Nephron (organoid): ENCODE measurements at regions not wholly inside any gene's neighbourhood (a gene's known extent, or its start where the extent isn't known, plus 50 kb on each side); places are given as distances from the start of the nearest gene placed in this dataset.

Experiments
- H3K27ac Mint-ChIP-seq, 3 experiments: 2 replicates each; pipeline ENCODE4 v1.8.0; 2020; ENCODE audit warnings: mixed read lengths in 3 of 3, mild to moderate bottlenecking in 2 of 3, moderate library complexity in 1 of 3
- H3K27me3 Mint-ChIP-seq: 2 replicates; pipeline ENCODE4 v1.8.0; 2021; ENCODE audit warnings: low read depth, mild to moderate bottlenecking, moderate library complexity, mixed read lengths
- H3K36me3 Mint-ChIP-seq: 2 replicates; pipeline ENCODE4 v1.8.0; 2020; ENCODE audit warnings: low read depth, mixed read lengths
- H3K4me1 Mint-ChIP-seq: 2 replicates; pipeline ENCODE4 v1.8.0; 2020; ENCODE audit warnings: mixed read lengths
- H3K4me3 Mint-ChIP-seq, 3 experiments: 2 replicates each; pipeline ENCODE4 v1.8.0; 2020; ENCODE audit warnings: mild to moderate bottlenecking in 3 of 3, mixed read lengths in 3 of 3, moderate library complexity in 2 of 3
- H3K9me3 Mint-ChIP-seq: 2 replicates; pipeline ENCODE4 v1.8.0; 2020; ENCODE audit warnings: mixed read lengths
- CTCF ChIP-seq, 3 experiments: fragments of 200-600 bp; sonication (generic); IDR thresholded peaks; one replicate each; pipeline ENCODE4 v1.5.0; 2021; ENCODE audit warnings: antibody characterized with exemption in 3 of 3; ENCODE audit not compliant: unreplicated experiment in 3 of 3

DNA sequence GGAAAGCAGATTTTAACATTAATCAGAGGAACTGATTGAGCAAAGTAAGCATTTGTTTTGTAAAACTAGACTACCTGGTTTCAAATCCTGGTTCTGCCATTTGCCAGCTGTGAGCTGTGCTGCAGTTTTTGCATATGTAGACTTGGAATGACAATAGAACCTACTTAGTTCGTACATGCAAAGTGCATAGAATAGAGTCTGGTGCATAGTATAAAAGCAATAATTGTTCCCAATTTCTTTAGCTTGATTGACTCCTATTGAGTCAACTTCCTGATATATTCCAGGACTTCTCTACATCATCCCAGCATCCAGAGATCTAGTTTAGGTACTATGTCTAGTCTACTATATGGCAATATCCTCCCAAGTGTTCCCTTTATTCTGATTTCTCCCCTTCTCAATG, 144.4 kb upstream of the FGGY start:
- Mint-ChIP-seq H3K4me3 (no peak overlapping the region), H3K27me3 (peaks cover 8% of the 10 kb centered on the region), H3K9me3 (peaks cover 9% of the 10 kb centered on the region), H3K36me3 (no peaks in the 10 kb centered on the region), H3K4me1 (peaks cover 39% of the 10 kb centered on the region), H3K27ac (peak overlapping the region in 1 of 3 experiments; percentile 19)
- TF ChIP-seq CTCF (IDR thresholded peaks at IDR 0.05; ENCODE audit: unreplicated experiment in 3 of 3) = no peak

- Mint-ChIP-seq H3K9me3 (peaks cover 16% of the 10 kb centered on the region), H3K36me3 (peaks cover 4% of the 10 kb centered on the region), H3K27ac (no peak overlapping the region), H3K4me3 (no peak overlapping the region), H3K27me3 (peaks cover 8% of the 10 kb centered on the region), H3K4me1 (peaks cover 34% of the 10 kb centered on the region)
- no peak for TF ChIP-seq CTCF (IDR thresholded peaks at IDR 0.05; ENCODE audit: unreplicated experiment in 3 of 3)
Measured at GRCh38 chr1:59154401-59154800, 142.5 kb upstream of the FGGY start.

GRCh38 chr1:59155351-59155750, 141.5 kb upstream of the FGGY start:
- H3K36me3 Mint-ChIP-seq = peaks cover 4% of the 10 kb centered on the region
- no peak for TF ChIP-seq CTCF (IDR thresholded peaks at IDR 0.05; ENCODE audit: unreplicated experiment in 3 of 3)
- H3K4me3 Mint-ChIP-seq = no peak overlapping the region
- H3K27me3 Mint-ChIP-seq = peaks cover 8% of the 10 kb centered on the region
- peaks cover 20% of the 10 kb centered on the region for H3K9me3 Mint-ChIP-seq
- H3K27ac Mint-ChIP-seq = no peak overlapping the region
- H3K4me1 Mint-ChIP-seq = peaks cover 33% of the 10 kb centered on the region

- peaks cover 26% of the 10 kb centered on the region for H3K4me1 Mint-ChIP-seq
- H3K27me3 Mint-ChIP-seq = peaks cover 8% of the 10 kb centered on the region
- H3K9me3 Mint-ChIP-seq = peaks cover 20% of the 10 kb centered on the region
Measured at GRCh38 chr1:59156051-59156450, 140.8 kb upstream of the FGGY start.

GRCh38 chr1:59156526-59157199, 140.2 kb upstream of the FGGY start:
- Mint-ChIP-seq H3K27me3 (peaks cover 3% of the 10 kb centered on the region), H3K27ac (peak overlapping the region; percentile 61 to 79 (median 70)), H3K9me3 (peaks cover 20% of the 10 kb centered on the region), H3K36me3 (peaks cover 4% of the 10 kb centered on the region), H3K4me1 (peaks cover 20% of the 10 kb centered on the region), H3K4me3 (peak overlapping the region; percentile 19 to 25 (median 24))
- no peak for TF ChIP-seq CTCF (IDR thresholded peaks at IDR 0.05; ENCODE audit: unreplicated experiment in 3 of 3)

More at GRCh38 chr1:59156051-59156450, 140.8 kb upstream of the FGGY start:
- peak overlapping the region; percentile 31 to 75 (median 61) for H3K27ac Mint-ChIP-seq
- no peak overlapping the region for H3K4me3 Mint-ChIP-seq
- H3K36me3 Mint-ChIP-seq = peaks cover 4% of the 10 kb centered on the region
- no peak for TF ChIP-seq CTCF (IDR thresholded peaks at IDR 0.05; ENCODE audit: unreplicated experiment in 3 of 3)

DNA sequence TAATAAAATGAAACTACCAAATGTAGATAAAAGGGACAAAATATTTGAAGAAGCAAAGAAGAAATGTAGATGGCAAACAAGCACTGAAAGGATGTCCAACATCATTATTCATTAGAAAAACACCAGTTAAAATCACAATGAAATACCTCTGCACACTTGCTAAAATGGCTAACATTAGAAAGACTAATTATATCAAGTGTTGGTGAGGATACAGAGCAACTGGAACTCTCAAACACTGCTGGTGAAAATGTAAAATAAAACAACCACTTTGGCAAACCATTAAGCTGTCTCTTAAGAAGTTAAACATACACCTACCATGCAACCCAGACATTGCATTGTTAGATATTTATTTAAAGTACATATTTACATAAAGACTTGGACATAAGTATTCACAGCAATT, 138.6 kb upstream of the FGGY start:
- H3K27ac Mint-ChIP-seq = no peak overlapping the region
- TF ChIP-seq CTCF (IDR thresholded peaks at IDR 0.05; ENCODE audit: unreplicated experiment in 3 of 3) = no peak
- H3K4me3 Mint-ChIP-seq = no peak overlapping the region
- H3K4me1 Mint-ChIP-seq = peaks cover 16% of the 10 kb centered on the region
- peaks cover 4% of the 10 kb centered on the region for H3K36me3 Mint-ChIP-seq
- H3K9me3 Mint-ChIP-seq = peaks cover 20% of the 10 kb centered on the region
- peaks cover 3% of the 10 kb centered on the region for H3K27me3 Mint-ChIP-seq
